DMS53 treated with DMSO at 0.1 percent for 48 hours (cell line): ENCODE measurements at regions not wholly inside any gene's neighbourhood (a gene's known extent, or its start where the extent isn't known, plus 50 kb on each side); places are given as distances from the start of the nearest gene placed in this dataset.
A peak's percentile ranks its signal among the peaks of the same experiment; 100 is the strongest.

Experiments
- DNase-seq: peaks from one replicate; lab custom pipeline; 2025; ENCODE audit not compliant: unreplicated experiment; lab: John Stamatoyannopoulos, UW

DNA sequence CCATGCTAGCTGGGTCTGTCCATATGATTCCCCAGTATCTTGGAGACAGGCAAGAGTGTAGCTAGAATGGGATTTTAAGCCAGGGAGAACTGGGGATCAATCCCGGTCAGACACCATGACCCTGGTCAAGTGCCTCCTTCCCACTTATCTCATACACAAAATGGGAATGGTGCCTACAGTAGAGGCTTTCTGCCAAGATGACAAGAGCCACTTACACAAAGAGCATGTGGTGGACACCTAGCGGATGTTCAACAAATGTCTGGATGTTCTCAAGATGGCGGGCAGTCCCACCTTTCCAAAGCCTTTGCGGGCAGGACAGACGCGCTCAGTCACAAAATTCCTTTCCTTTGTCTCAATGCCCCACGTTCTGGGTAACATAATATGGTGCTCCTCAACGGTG, 57.3 kb downstream of the MAF start:
- DNase-seq = no peak

DNA sequence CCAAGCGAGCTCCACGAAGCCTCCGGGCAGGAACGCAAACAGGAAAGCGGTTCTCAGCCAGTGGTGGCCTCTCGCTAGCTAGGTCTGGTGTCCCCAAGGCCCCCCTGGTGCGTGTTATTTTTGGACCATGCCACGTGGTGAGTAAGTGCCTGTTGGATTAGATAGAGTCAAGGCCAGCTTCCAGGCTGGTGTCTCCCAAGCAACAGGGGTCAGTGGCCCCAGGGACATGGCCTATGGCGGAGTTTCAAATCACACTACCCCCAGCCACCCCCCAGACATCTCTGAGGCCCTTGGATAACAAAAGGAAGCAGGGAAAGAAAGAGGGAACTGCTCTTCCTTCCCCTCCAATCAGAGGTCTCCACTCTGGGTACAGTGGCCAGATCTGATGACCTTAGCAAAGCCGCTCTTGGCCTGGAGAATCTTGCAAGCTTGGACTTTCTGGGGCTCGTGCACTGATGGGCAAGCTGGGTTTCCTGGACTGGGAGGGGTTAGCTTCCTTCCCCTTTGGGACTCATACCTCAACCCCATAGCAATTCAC, 58.2 kb downstream of the MAF start:
- no peak for DNase-seq

DNA sequence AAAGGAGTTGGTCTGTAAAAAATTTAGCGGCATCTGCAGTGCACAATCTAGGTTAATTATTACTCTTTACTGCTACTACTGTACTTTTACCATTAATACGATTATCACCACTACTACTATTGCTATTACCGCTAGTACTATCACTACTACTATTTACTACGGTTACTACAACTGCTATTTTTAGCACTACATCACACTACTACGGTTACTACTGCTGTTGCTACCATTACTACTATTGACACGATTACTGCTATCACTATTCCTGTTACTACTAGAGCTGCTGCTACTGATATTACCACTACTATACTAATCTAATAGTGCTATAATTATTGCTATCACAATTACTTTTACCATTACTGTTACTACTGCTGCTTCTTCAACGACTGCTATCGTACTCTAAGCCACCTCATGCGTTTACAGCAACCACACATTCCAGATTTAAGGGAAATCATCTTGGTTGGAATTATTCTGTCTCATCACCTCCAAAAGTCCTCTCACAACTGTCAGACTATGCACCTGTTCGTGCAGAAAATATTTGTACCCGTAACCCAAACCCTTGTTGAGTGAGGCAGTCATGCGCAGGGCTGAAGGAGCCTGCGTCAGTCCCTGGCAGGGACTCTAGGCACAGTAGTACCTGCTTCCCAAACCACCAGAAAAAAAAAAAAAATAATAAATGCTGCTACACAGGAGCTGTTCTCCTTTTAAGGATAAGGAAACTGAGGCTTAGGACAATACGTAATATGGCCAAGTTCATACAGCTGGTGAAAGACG, 59.5 kb downstream of the MAF start:
- no peak for DNase-seq

DNA sequence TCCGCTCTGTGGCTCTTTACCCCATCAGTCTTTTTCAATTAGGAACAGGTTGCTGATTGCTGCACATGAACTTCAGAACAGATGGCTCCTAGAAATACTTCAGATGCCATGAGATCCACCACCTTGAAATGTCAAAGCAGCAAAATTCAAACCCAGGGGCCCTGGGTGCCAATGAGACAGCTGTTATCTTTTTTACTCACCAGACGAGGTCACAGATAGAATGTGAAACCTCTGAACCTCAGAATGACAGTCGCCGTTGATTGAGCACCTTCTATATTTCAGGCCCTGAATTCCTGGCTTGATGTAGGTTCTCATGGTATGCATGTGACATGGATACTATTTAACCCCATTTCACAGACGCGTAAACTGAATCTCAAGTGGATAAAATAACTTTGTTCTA, 63.0 kb downstream of the MAF start:
- no peak for DNase-seq

DNA sequence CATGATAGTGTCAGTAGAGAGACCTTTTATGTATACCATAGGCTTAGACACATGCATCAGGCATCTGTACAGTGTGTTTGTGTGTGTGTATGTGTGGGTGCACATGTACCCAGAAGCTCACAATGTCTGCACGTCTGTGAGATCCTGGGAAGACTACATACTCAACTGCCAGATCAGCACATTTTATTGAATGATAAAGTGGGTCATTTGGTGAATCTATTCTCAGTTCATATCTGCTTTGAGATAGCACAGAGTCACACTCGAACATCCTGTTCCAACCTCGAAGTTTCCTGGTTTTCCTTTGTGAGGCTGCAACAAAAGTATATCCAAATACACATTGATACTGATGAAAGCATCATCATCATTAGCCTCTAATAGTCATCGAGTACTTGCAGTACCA, 63.6 kb downstream of the MAF start:
- DNase-seq = no peak

DNA sequence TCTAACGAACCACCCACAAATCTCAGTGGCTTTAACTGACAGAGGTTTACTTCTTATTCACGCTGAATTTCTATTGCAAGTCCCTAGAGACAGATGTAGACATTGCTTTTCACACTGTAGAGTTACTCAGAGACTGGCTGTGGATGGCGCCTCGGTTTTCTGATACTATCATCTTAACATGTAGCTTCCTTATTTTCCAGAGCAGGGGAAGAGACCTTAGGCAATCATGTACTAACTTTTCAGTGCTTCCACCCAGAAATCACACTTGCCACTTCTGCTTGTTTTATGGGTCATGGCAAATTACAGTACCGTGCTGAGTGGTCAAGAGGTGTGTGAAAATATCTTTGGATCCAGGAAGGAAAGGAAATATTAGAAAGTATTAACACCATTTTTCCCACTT, 65.4 kb downstream of the MAF start:
- DNase-seq = no peak

DNA sequence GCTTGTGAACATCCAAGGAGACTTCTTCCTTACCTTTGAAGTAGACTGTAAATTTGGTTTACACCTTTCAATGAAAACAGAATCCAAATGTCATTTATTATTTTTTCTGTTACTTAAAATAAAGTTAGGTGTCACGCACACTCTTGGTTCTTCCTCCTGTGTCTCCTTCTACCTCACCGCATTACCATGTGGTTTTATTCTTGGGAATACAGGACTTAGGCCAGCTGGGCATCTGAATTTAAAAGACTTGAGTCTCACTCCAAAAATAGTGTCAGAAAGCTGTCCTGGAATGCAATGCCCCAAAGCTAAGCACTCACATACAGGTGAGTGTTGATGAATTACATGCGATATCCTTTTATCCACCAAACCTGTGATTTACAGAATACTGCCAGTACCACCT, 66.4 kb downstream of the MAF start:
- DNase-seq = no peak

DNA sequence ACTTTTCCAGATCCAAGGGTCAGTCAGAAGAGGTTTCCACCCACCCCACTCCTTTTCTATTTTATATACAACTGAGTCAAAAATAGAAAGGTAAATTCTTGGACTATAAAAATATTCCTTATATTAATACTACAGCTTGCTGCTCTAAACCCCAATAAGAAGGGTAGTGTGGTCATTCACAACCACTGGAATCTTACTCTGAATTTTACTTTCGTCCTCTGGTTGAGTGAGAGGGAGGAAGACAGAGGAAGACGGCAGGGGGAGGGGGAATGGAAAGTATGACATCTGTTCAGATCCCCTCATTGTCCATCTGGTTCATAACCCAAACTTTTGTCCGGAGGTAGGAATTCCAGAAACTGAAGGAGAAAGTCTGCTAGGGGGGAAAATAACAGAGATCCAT, 67.2 kb downstream of the MAF start:
- DNase-seq = no peak

DNA sequence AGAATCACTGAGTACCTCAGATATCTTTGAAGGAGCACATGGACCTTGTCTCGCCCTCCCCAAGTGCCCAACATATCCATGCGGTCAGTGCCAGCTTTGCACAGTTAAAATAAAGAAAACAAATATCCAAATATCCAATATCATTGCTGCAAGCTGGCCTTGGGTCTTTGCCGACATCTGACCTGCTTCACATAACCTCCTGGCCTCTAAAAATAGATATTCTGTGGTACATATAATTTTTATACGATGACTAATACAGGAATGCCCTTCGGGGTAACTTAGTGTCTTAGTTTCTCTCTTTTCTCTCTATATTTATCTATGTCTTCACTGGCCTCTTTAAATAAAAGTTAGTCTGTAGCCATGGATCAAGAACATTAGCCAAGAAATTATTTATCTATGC, 67.8 kb downstream of the MAF start:
- DNase-seq = no peak

DNA sequence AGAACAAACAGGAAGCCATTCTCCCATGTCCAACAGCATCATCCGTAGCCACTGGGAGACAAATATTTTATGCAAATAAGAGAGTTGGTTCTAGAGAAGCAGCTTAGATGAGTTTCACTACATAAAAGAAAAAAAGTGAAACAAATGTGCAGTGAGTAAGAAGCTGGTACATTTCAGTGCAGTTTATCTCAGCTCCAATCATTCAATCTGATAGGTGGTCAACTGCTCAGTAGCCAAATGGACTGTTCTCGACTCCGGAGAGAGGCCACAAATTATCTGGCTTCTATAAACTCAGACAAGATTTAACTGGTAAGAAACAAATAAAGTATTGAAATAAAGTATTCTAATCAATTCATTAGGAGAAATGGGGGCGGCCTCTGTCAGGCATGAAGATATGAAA, 68.3 kb downstream of the MAF start:
- no peak for DNase-seq

DNA sequence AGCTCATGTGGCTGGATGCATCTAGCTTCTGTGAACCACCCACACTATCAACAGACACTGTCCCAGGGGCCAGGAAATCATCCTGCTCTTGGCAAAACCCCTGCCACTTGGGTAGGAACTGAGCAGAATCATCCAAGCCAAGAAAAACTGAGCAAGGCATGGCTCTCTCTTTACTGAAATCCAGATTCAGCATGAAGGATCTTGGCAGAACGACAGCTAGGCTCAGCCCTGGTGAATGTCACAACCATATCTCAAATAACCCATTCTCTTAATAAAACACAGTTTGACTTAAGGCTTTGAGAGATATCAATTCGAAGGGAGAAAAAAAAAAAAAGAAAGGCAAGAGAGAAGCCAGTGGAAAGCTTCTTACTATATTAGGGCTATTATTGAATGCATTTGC, 72.2 kb downstream of the MAF start:
- no peak for DNase-seq

DNA sequence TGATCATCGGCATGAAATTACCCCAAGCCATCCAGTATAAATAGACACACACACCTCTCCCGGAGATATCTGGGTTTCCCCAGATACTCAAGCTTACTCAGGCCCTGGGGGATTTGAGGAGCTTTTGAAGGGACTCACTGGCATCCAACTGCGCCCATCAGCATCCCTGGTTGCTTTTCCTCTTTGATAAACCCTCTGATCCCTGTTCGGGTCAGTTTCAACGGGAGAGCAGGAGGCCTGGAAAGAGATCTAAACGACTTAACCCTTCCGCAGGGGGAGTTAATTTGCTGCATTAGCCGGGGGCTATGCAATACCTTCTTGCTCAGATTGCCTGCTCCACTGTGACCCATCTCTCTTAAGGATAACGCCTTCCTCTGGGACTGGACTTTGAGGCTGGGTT, 76.6 kb downstream of the MAF start:
- no peak for DNase-seq

DNA sequence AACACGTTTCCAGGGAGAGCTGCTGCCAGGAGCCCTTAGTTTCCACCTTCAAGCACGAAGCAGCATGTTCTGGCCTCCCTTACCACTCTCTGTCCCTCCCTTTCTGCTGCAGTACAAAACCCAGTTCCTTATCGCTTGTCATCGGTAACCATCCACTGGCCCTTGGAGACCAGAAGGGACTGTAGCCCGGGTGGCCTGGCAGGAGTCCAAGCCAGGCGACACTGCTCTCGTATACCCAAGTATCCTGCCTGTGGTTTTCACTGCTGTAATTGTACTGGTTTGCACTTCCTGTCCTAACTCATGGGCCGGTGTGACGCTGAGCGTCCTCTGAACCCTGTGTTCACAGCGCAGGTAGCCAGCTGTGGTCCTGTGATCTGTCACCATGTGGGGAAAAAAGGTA, 81.1 kb downstream of the MAF start:
- DNase-seq = no peak

DNA sequence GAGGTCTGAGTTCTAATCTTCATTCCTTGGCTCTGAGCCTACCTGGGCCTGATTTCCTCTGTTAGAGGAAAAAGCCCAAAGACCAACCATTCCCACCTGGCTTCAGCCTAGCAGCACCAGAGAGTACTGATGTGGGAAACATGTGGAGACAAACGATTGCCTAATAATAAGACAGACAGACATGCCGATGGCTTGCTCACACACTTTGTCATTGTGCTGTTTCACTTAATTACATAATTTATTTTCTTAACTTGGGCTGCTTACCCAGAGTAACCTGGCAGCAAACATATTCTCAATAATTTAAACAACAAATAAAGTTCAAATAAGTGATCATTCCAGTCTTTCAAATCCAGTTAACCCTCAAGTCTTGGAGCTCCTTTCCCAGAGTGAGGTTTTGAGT, 83.4 kb downstream of the MAF start:
- DNase-seq = no peak

DNA sequence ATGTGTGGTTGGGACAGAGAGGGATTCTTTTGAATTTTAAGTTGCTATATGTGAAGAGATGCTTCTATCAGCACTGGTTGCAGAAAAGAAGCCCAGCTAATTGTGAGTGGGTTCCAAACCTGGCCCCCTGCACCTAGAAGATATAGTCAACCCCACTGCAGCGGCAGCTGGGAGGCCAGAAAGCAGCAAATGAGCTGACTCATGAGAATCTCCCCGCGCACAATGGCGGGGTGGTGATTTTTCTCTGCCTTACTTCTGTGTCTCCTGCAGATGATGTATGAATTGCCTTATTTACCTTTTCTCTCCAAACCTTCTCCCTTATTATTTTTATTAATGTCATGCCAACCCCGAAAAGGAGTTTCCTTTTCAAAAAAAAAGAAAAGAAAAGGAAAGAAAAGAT, 89.7 kb downstream of the MAF start:
- no peak for DNase-seq

DNA sequence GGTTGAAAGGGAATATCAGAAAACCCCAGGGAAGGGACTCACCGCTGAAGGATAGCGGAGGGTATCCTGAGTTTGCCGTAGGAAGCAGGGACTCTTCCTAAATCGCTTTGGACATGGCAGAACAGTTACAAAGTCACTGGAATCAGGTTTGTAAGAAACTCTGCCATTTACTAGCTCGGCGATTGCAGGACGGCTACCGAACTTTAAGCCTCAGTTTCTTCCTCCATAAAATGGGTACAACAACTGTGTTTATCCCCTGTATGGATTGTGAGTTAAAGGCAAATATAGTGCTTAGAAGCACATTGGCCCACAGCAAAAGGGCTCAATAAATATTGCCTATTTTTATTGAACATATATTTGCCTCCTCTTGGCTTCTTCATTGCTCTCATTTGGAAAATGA, 90.6 kb downstream of the MAF start:
- no peak for DNase-seq

DNA sequence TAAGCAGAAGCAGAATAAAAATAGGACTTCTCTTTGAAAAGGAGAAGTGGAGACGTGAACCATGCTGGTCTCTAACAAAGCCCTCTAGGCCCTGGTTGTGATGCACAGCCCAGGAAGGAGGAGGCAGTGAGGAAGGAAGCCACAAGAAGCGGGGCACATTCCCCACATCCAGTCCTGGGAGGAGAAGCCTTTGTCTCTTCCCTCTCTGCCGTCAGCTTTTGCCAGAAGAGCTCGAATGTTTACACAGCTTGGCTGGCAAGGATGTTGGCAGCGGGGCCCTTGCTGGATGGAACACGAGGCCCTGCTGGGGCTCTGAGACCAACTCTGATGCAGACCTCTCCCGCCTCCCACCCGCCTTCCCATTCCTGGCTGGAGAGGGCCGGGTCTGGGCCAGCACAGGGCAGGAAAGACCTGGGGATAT, 91.3 kb downstream of the MAF start:
- peak; percentile 10 for DNase-seq

DNA sequence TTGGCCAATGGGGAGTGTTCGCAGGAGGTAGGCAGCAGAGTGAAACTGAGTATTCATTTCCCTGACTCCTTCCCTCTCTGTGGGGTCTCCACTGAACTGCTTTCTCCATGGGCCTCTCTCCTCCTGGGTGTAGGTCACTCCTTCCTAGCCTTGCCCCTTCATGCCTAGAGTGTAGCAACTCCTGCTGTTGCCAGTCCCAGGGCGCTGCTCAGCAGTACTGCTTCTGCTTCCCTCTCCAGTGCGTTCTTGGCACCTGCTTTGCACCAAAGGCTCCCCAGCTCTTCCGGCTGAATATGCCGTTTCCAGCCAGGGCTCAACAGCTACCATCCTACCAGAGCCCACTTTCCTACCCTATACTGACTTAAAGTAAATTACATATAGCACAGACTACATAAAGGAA, 92.2 kb downstream of the MAF start:
- DNase-seq = no peak

DNA sequence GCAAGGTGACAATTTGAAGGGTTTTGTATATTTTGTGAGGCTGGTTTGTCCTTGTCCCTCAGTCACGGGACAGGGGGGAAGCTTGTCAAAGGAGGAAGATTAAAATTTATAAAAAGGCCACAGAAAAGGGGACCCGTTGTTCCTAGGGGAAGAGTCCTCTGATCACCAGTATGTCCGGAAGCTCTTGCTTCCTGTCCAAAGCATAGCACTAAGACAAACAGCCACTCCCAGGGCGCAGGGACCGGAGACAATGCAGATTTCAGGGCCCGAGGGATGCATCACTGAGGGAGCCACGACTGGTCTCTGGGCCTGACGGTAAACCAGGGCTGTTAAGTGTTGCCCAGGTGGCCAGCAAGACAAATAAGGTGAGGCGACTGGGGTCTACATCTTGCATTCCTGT, 95.2 kb downstream of the MAF start:
- no peak for DNase-seq

DNA sequence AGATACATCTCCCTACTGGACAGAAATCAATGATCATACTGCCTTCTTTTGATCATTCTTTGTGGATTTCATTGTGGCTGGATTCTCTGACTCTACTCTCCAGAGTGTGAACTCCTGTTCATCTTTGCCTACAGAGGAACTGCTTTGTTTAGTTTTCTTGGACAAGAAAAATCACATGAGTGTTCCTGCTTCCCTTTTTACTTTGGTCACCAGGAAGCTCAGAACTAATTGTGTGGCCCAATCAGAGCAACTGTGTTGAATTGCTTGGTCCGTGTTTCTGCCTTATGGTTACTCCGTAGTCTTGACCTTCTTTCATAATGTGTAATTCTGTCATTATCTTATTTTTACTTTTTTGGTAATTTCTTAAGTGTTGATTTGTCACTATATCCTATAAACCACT, 97.0 kb downstream of the MAF start:
- no peak for DNase-seq

DNA sequence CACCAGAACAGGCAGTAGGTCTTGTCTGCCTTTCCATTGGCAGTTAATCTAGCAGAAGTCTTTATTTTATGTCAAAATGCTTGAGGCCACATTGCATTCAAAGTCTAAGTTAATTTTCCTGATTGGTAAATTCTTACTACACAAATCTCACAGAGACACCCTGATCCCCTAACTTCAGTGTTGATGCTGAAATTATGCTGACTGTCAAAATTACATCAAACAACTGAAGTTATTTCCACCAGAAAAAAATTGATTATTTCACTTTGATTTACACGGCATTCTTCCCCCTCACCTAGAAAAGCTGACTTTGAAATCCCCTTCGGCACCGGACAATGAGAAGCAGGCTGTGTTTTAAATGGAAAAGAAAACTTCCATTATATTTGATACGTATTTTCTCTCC, 99.1 kb downstream of the MAF start:
- no peak for DNase-seq

DNA sequence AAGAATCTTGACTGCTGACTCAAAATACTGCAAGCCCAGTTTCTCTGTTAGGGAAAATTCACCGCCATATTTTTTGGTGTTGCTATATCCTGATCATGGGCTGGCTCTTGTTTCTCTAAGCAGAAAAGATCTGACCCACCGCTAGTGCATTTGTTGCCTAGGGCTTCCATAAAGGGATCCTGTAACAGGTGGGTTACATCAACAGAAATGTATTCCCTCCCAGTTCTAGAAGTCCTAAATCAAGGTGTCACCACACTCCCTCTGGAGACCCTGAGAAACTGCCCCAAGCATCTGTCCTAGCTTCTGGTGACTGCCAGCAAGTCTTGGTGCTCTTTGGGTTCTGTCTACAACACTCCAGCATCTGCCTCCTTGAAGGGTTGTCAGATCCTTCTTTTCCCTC, 99.7 kb downstream of the MAF start:
- no peak for DNase-seq

DNA sequence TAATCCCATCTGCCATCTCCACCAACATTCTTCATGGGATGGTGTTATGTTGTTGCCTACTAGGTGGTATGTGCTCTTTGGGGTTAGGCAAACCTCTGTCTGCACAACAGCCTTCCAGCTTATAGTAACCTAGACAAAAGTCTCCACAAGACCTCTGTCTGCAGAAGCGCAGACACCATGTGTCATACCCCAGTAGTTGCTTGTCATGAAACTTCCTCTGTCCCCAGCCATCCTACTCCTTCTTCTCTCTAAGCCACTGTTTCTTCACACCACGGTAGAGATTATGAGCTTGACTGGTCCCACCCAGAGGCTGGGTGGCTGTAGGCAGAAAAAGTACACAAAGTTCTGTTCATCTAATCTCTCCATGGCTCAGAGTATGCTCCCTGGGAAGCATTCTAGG, 100.3 kb downstream of the MAF start:
- no peak for DNase-seq
